SK-MEL-5 (cell line): ENCODE measurements at regions not wholly inside any gene's neighbourhood (a gene's known extent, or its start where the extent isn't known, plus 50 kb on each side); places are given as distances from the start of the nearest gene placed in this dataset.

Experiments
- DNase-seq: peaks from one replicate; pipeline ENCODE4 v3.0.0-alpha.2; 2016; ENCODE audit warnings: low read depth, low spot score
- in situ Hi-C: cut with HindIII; loops from 2 replicates; pipeline ENCODE4 v1.10.0; 2016; ENCODE audit warnings: low sequenced_read_pairs, high pct_unique_total_duplicates, low pct_unique_long_range_greater_than_20kb

GRCh38 chr4:116530048-116530447 is 555.3 kb downstream of the TRAM1L1 start:
- in situ Hi-C loops = no loop called here
- no peak for DNase-seq

- in situ Hi-C loops = no loop called here
- no peak for DNase-seq
These were observed 556.2 kb downstream of the TRAM1L1 start for GRCh38 chr4:116529129-116529528.

GRCh38 chr4:116522922-116523321 is 562.5 kb downstream of the TRAM1L1 start:
- DNase-seq = no peak
- in situ Hi-C loops = no loop called here

GRCh38 chr4:116520886-116521285 is 564.5 kb downstream of the TRAM1L1 start:
- in situ Hi-C loops = no loop called here
- DNase-seq = no peak

GRCh38 chr4:116516711-116517110 is 568.7 kb downstream of the TRAM1L1 start:
- DNase-seq = no peak
- in situ Hi-C loops = no loop called here

GRCh38 chr4:116515959-116516358 is 569.4 kb downstream of the TRAM1L1 start:
- DNase-seq = no peak
- in situ Hi-C loops = no loop called here

- no peak for DNase-seq
- in situ Hi-C loops = no loop called here
These were observed 572.8 kb downstream of the TRAM1L1 start for GRCh38 chr4:116512552-116512951.

- peak; percentile 52 for DNase-seq
- in situ Hi-C loops = no loop called here
These were observed 583.4 kb downstream of the TRAM1L1 start for GRCh38 chr4:116501954-116502353.

GRCh38 chr4:116500225-116500624 is 585.2 kb downstream of the TRAM1L1 start:
- in situ Hi-C loops = no loop called here
- DNase-seq = no peak

GRCh38 chr4:116489739-116490138 is 595.6 kb downstream of the TRAM1L1 start:
- DNase-seq = no peak
- in situ Hi-C loops = no loop called here

GRCh38 chr4:116486401-116486800 is 599.0 kb downstream of the TRAM1L1 start:
- no peak for DNase-seq
- in situ Hi-C loops = no loop called here

- DNase-seq = no peak
- in situ Hi-C loops = no loop called here
These were observed 604.8 kb downstream of the TRAM1L1 start for GRCh38 chr4:116480546-116480945.

GRCh38 chr4:116478343-116478742 is 607.0 kb downstream of the TRAM1L1 start:
- in situ Hi-C loops = no loop called here
- DNase-seq = no peak

GRCh38 chr4:116469582-116469981 is 615.8 kb downstream of the TRAM1L1 start:
- in situ Hi-C loops = no loop called here
- DNase-seq = no peak

GRCh38 chr4:116453127-116453526 is 632.2 kb downstream of the TRAM1L1 start:
- in situ Hi-C loops = no loop called here
- DNase-seq = no peak

- in situ Hi-C loops = no loop called here
- no peak for DNase-seq
These were observed 635.6 kb downstream of the TRAM1L1 start for GRCh38 chr4:116449764-116450163.

GRCh38 chr4:116444117-116444516 is 641.3 kb downstream of the TRAM1L1 start:
- in situ Hi-C loops = no loop called here
- no peak for DNase-seq

- DNase-seq = no peak
- in situ Hi-C loops = no loop called here
These were observed 646.2 kb downstream of the TRAM1L1 start for GRCh38 chr4:116438981-116439729.

GRCh38 chr4:116438417-116438816 is 647.0 kb downstream of the TRAM1L1 start:
- in situ Hi-C loops = no loop called here
- no peak for DNase-seq

GRCh38 chr4:116427666-116428065 is 657.7 kb downstream of the TRAM1L1 start:
- in situ Hi-C loops = no loop called here
- no peak for DNase-seq
